ENCODE measurements at regions not wholly inside any gene's neighbourhood (a gene's known extent, or its start where the extent isn't known, plus 50 kb on each side); places are given as distances from the start of the nearest gene placed in this dataset.

DNA sequence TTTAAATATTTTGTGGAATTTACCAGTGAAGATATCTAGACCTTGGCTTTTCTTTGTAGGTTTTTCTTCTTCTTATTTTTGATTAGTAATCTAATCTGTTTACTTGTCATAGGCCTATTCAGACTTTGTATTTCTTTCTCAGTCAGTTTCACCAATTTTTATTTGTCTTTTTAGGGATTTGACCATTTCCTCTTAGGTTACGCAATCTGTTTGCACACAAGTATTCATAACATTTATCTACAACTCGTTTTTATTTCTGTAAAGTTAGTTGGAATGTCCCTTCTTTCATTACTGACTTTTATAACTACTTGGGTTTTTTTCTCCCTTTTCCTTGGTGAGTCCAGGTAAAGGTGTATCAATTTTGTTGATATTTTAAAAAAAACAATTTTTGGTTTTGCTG is 545.7 kb downstream of the AACS start:
- H3K27me3 ChIP-seq (ENCODE audit: low read length) = no peaks in the 10 kb centered on the region

DNA sequence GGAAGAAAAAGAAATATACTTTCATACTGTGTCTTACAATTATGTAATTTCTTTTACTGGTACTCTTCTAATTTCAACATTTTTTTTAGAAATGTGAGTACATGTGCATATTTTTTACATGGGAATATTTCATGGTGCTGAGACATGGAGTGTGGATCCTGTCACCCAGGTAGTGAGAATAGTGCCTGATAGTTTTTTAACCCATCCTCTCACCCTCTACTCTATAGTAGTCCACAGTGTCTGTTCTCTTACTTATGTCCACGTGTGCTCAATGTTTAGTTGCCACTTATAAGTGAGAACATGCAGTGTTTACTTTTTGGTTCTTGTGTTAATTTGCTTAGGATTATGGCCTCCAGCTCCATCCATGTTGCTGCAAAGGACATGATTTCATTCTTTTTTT is 548.8 kb downstream of the AACS start:
- no peaks in the 10 kb centered on the region for H3K27me3 ChIP-seq (ENCODE audit: low read length)
- H4K20me1 ChIP-seq (ENCODE audit: low read depth, low read length) = no peaks in the 10 kb centered on the region
- no peaks in the 10 kb centered on the region for H3K79me2 ChIP-seq (ENCODE audit: insufficient read depth, low read length)
- no peak overlapping the region for H3K4me2 ChIP-seq (ENCODE audit: low read depth, low read length, poor library complexity, severe bottlenecking)
- H3K36me3 ChIP-seq (ENCODE audit: low read length) = no peaks in the 10 kb centered on the region
- no peak overlapping the region for H3K27ac ChIP-seq (ENCODE audit: low read depth, low read length)
- no peak overlapping the region for H3K9ac ChIP-seq (ENCODE audit: low read length)
- H3K4me3 ChIP-seq (ENCODE audit: insufficient read depth, low read length, poor library complexity, severe bottlenecking) = no peak overlapping the region
- no peaks in the 10 kb centered on the region for H3K9me2 ChIP-seq (replicated peaks; ENCODE audit: insufficient read depth, low read length)
- TF ChIP-seq, protein P1, sequence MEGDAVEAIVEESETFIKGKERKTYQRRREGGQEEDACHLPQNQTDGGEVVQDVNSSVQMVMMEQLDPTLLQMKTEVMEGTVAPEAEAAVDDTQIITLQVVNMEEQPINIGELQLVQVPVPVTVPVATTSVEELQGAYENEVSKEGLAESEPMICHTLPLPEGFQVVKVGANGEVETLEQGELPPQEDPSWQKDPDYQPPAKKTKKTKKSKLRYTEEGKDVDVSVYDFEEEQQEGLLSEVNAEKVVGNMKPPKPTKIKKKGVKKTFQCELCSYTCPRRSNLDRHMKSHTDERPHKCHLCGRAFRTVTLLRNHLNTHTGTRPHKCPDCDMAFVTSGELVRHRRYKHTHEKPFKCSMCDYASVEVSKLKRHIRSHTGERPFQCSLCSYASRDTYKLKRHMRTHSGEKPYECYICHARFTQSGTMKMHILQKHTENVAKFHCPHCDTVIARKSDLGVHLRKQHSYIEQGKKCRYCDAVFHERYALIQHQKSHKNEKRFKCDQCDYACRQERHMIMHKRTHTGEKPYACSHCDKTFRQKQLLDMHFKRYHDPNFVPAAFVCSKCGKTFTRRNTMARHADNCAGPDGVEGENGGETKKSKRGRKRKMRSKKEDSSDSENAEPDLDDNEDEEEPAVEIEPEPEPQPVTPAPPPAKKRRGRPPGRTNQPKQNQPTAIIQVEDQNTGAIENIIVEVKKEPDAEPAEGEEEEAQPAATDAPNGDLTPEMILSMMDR (IDR thresholded peaks at IDR 0.05; ENCODE audit: insufficient read depth, low read length, poor library complexity, severe bottlenecking) = no peak
- no peak for TF ChIP-seq EZH2phosphoT487 (conservative IDR thresholded peaks at IDR 0.05; ENCODE audit: low read length)
- H3F3A ChIP-seq (ENCODE audit: insufficient read depth) = no peaks in the 10 kb centered on the region
- H3K9me3 ChIP-seq (ENCODE audit: insufficient read depth, low read length) = no peaks in the 10 kb centered on the region
- no peak overlapping the region for H2AFZ ChIP-seq (ENCODE audit: low read depth, low read length, severe bottlenecking)

More for the DNA sequence above, 545.7 kb downstream of the AACS start:
- Histone ChIP-seq H3K27ac (ENCODE audit: low read depth, low read length) (no peak overlapping the region), H2AFZ (ENCODE audit: low read depth, low read length, severe bottlenecking) (no peak overlapping the region), H4K20me1 (ENCODE audit: low read depth, low read length) (no peaks in the 10 kb centered on the region), H3K4me2 (ENCODE audit: low read depth, low read length, poor library complexity, severe bottlenecking) (no peak overlapping the region), H3K36me3 (ENCODE audit: low read length) (no peaks in the 10 kb centered on the region), H3K9me3 (ENCODE audit: insufficient read depth, low read length) (no peaks in the 10 kb centered on the region), H3F3A (ENCODE audit: insufficient read depth) (no peaks in the 10 kb centered on the region), H3K9me2 (replicated peaks; ENCODE audit: insufficient read depth, low read length) (no peaks in the 10 kb centered on the region), H3K4me3 (ENCODE audit: insufficient read depth, low read length, poor library complexity, severe bottlenecking) (no peak overlapping the region), H3K79me2 (ENCODE audit: insufficient read depth, low read length) (no peaks in the 10 kb centered on the region), H3K9ac (ENCODE audit: low read length) (no peak overlapping the region)
- TF ChIP-seq, protein P1 (IDR thresholded peaks at IDR 0.05; ENCODE audit: insufficient read depth, low read length, poor library complexity, severe bottlenecking) = no peak
- no peak for TF ChIP-seq EZH2phosphoT487 (conservative IDR thresholded peaks at IDR 0.05; ENCODE audit: low read length)

DNA sequence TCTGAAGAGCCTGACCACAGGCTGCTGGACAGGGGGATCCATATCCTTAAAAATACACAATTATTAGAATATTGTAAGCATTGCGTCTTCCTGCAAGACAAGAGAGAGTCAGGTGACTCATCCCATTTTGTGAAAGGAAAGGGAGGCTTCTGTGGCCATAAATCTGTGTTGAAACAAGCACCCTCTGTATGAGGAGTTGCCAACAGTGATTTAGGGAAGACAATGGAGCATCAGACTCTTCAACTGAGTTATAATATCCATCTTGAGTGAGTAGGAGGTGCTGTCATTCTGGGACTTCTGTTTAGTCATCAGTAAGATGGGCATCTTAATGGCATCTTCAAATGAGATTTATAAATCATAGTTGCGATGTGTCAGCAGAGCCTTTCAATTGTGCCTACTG is 554.5 kb downstream of the AACS start:
- Histone ChIP-seq H2AFZ (ENCODE audit: low read depth, low read length, severe bottlenecking) (no peak overlapping the region), H3F3A (ENCODE audit: insufficient read depth) (no peaks in the 10 kb centered on the region), H3K9me3 (ENCODE audit: insufficient read depth, low read length) (no peaks in the 10 kb centered on the region; the same call in 1 of the 2 replicates), H4K20me1 (ENCODE audit: low read depth, low read length) (no peaks in the 10 kb centered on the region), H3K79me2 (ENCODE audit: insufficient read depth, low read length) (no peaks in the 10 kb centered on the region), H3K9ac (ENCODE audit: low read length) (no peak overlapping the region), H3K27ac (ENCODE audit: low read depth, low read length) (no peak overlapping the region), H3K36me3 (ENCODE audit: low read length) (no peaks in the 10 kb centered on the region), H3K4me2 (ENCODE audit: low read depth, low read length, poor library complexity, severe bottlenecking) (no peak overlapping the region), H3K4me3 (ENCODE audit: insufficient read depth, low read length, poor library complexity, severe bottlenecking) (no peak overlapping the region), H3K27me3 (ENCODE audit: low read length) (no peaks in the 10 kb centered on the region), H3K9me2 (replicated peaks; ENCODE audit: insufficient read depth, low read length) (no peaks in the 10 kb centered on the region)
- no peak for TF ChIP-seq EZH2phosphoT487 (conservative IDR thresholded peaks at IDR 0.05; ENCODE audit: low read length)
- TF ChIP-seq, protein P1 (IDR thresholded peaks at IDR 0.05; ENCODE audit: insufficient read depth, low read length, poor library complexity, severe bottlenecking) = no peak
